Stimulated activated naive CD8-positive, alpha-beta T cell treated with anti-CD3 and anti-CD28 coated beads, Interleukin-15, Interleukin-2, amounts not matched to agents 100 ng/mL and 50 ng/mL, for 24 hours (primary cell): ENCODE measurements at regions not wholly inside any gene's neighbourhood (a gene's known extent, or its start where the extent isn't known, plus 50 kb on each side); places are given as distances from the start of the nearest gene placed in this dataset.

ENCODE experiments used
- H3K27ac Mint-ChIP-seq: one replicate; pipeline ENCODE4 v1.8.0; 2021; ENCODE audit warnings: mild to moderate bottlenecking, mixed read lengths
- H3K27me3 Mint-ChIP-seq: one replicate; pipeline ENCODE4 v1.8.0; 2021; ENCODE audit warnings: mixed read lengths
- H3K36me3 Mint-ChIP-seq: one replicate; pipeline ENCODE4 v1.8.0; 2021; ENCODE audit warnings: low read depth, mixed read lengths
- H3K4me1 Mint-ChIP-seq: one replicate; pipeline ENCODE4 v1.8.0; 2021; ENCODE audit warnings: low read depth, mixed read lengths
- H3K4me3 Mint-ChIP-seq: one replicate; pipeline ENCODE4 v1.8.0; 2021; ENCODE audit warnings: mild to moderate bottlenecking, mixed read lengths
- H3K9me3 Mint-ChIP-seq: one replicate; pipeline ENCODE4 v1.8.0; 2021; ENCODE audit warnings: mixed read lengths

DNA sequence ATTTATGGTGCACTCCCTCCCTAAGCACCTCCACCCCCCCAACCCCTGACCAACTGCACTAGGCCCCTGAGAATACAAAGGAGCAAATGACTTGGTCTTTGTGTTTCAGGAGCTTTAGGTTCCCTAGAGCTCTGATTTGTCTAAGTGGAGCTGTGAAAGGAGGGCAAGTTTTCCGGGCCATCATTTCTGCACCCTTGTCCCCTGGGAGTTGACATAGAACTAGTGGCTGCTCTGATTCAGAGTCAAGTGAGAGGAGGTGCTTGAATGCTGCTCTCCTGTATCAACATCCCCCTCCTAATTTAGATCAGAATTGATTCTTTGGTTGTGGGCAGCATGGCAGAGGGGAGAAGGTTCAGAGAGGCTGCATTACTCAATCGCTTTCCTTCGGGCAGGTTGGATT lies 391.6 kb downstream of the KCNRG start:
- H3K36me3 Mint-ChIP-seq, result no peaks in the 10 kb centered on the region
- H3K4me1 Mint-ChIP-seq, result peaks cover 13% of the 10 kb centered on the region
- H3K27me3 Mint-ChIP-seq, result peaks cover 5% of the 10 kb centered on the region
- H3K4me3 Mint-ChIP-seq, result no peak overlapping the region
- H3K9me3 Mint-ChIP-seq, result no peaks in the 10 kb centered on the region
- no peak overlapping the region for H3K27ac Mint-ChIP-seq

DNA sequence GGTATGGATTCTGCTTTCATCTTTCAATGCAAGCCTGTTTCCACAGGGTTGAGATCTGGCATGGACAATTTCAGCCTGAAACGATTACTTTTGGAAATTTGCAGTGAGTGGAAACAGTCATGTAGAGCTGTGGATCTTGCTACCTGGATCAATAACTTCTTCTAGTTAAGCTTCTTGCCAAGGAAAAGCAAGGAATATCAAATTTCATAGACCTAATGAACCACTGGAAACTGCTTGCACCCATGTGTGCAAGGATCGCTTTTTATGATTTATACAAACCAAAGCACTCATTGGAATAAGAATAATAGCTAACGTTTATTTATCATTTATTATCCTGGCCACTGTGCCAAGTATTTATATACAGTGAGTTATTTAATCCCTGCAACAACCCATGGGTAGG lies 392.8 kb downstream of the KCNRG start:
- Mint-ChIP-seq H3K27ac (no peak overlapping the region), H3K4me3 (no peak overlapping the region), H3K27me3 (peaks cover 5% of the 10 kb centered on the region), H3K36me3 (no peaks in the 10 kb centered on the region), H3K4me1 (peaks cover 13% of the 10 kb centered on the region), H3K9me3 (no peaks in the 10 kb centered on the region)

DNA sequence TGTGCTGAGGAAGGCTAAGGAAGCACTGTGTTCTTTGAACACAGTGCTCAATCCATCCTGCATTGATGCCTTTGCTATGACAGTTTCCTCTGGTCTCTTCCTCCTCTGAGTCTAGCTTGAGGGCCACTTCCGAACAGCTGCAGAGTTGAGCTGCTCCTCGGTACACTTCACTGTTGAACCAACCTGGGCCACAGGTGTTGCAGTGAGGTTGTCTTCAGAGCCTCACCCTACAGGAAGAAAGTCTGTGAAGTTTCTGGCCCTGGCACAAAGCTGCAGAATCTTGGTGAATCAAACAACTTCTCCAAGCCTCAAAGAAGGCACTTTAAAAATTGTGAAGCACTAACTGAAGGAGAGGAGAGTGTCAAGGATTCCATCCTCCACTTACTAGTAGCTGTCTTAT lies 394.0 kb downstream of the KCNRG start:
- Mint-ChIP-seq H3K27me3 (peaks cover 9% of the 10 kb centered on the region), H3K36me3 (no peaks in the 10 kb centered on the region), H3K4me3 (no peak overlapping the region)

DNA sequence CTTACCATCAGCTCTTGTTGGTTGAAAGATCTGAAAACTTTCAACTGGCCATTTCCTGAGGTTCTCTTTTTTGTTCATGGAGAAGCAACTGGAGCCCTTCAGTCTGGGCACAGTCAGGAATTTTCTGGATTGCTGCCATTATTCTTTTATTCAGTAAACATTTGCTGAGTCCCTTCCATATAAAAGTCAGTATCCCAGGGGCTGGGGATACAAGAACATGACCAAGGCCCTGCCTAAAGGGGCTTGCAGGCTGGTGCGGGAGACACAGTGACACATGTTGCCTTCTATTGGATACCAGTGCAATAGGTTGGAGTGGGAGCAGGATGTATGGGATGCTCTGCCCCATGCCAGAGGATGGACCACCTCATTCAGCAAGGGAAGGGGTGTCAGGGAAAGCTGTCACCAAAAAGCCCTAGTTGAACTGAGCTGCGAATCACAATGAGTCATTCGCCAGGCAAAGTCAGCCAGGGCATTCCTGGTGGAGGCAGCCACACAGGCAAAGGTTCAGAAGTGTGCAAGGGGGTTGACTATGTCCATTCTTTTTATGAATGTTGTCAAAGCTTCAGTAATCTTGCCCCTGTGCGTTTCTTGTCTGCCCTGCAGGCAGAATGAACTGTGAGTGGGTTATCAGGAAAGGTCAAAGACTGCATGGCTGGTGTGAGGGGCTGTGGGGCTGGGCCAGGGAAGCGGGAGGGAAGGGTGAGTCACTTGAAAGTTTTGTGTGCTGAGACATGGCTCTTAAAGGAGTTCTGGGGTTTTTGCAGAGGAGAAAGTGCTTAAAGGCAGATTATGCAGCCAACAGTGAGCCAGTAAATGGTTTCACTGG lies 395.9 kb downstream of the KCNRG start:
- Mint-ChIP-seq H3K27me3 (peaks cover 13% of the 10 kb centered on the region), H3K4me3 (no peak overlapping the region), H3K9me3 (peaks cover 12% of the 10 kb centered on the region)

More for the DNA sequence above, 394.0 kb downstream of the KCNRG start:
- H3K9me3 Mint-ChIP-seq, result no peaks in the 10 kb centered on the region
- H3K4me1 Mint-ChIP-seq, result peaks cover 13% of the 10 kb centered on the region
- no peak overlapping the region for H3K27ac Mint-ChIP-seq

DNA sequence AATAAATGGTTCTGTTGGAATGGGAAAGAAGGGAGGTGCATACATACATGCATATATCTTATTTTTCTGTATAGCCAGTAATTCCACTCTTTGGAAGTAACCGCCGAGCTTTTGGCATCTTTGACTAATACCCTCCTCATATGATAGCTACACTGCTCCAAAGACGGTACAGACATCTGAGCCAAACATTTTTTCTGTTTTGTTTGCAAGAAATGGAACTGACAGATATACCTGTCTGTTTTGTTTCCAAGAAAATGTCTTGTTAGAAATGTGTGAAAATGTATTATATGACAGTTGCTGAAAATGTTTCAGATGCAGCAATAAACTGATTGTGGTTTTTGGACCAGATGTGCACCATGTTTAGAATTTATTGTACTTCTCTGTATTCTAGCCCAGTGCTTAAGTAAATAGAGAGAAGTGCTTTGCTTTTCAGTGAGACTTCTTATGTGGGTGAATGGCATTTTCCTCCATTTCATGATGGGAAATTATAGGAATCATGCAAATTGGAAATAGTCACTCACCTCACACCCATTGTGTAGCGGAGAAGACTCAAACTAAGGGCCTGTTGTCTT lies 396.9 kb downstream of the KCNRG start:
- H3K27ac Mint-ChIP-seq, result no peak overlapping the region
- peaks cover 13% of the 10 kb centered on the region for H3K4me1 Mint-ChIP-seq
- H3K9me3 Mint-ChIP-seq, result peaks cover 12% of the 10 kb centered on the region
- peaks cover 13% of the 10 kb centered on the region for H3K27me3 Mint-ChIP-seq
- H3K4me3 Mint-ChIP-seq, result no peak overlapping the region
- H3K36me3 Mint-ChIP-seq, result peaks cover 9% of the 10 kb centered on the region

More for the DNA sequence above, 395.9 kb downstream of the KCNRG start:
- Mint-ChIP-seq H3K36me3 (peaks cover 9% of the 10 kb centered on the region), H3K4me1 (peaks cover 13% of the 10 kb centered on the region), H3K27ac (no peak overlapping the region)

DNA sequence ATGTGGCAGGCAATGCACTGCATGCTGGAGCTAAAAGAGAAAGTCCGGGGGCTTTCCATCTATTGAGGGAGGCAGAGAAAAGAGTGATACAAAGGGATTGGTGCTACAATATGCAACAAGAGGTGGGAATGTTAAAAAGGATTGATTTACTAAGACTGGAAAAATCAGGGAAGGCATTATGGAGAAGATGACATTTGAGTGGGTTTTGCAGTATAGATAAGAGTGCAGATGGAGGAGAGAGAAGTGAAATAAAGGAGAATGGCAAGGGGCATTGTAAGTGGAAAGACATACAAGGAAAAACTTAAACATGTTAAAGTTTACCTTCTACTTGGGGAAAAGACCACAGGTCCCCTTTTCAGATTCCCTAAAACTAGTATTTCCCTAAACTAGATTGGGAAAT lies 399.4 kb downstream of the KCNRG start:
- peaks cover 12% of the 10 kb centered on the region for H3K9me3 Mint-ChIP-seq
- H3K36me3 Mint-ChIP-seq, result peaks cover 9% of the 10 kb centered on the region
- peaks cover 8% of the 10 kb centered on the region for H3K27me3 Mint-ChIP-seq
- H3K4me3 Mint-ChIP-seq, result no peak overlapping the region
- no peak overlapping the region for H3K27ac Mint-ChIP-seq
- peaks cover 10% of the 10 kb centered on the region for H3K4me1 Mint-ChIP-seq

DNA sequence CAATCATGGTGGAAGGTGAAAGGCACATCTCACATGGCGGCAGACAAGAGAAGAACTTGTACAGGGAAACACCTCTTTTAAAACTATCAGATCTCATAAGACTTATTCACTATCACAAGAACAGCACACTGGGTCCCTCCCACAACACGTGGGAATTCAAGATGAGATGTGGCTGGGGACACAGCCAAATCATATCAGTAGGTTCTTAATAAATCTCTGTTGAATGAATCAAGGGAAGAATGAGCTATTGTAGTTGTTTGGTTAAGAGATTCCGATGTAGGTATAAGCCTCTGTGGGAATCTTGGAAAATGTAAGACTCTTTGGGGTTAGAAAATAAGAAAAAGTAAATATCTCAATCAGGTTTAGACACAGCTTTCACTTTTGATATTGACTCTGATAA lies 400.2 kb downstream of the KCNRG start:
- Mint-ChIP-seq H3K4me1 (peaks cover 10% of the 10 kb centered on the region), H3K4me3 (no peak overlapping the region), H3K27ac (no peak overlapping the region), H3K36me3 (peaks cover 9% of the 10 kb centered on the region), H3K9me3 (peaks cover 12% of the 10 kb centered on the region), H3K27me3 (peaks cover 8% of the 10 kb centered on the region)

DNA sequence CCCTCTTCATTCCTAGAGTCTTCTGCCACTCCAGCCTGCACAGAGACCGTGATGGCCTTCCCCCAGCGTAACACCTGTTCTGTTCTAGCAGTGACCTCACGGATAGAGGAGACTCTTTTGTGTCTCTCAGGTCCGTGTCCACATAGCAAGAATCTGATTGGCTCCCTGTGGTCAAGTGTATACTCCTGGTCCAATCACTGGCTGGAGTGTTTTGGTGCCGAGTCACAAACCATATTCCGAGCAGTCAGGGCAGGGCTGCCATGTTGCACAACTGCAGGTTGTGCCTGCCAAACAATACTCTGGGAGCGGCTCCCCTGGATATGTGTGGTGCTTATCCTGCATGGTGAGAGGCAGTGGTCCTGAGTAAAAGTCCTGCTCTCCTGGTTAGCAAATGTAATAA lies 402.4 kb downstream of the KCNRG start:
- peaks cover 12% of the 10 kb centered on the region for H3K9me3 Mint-ChIP-seq

DNA sequence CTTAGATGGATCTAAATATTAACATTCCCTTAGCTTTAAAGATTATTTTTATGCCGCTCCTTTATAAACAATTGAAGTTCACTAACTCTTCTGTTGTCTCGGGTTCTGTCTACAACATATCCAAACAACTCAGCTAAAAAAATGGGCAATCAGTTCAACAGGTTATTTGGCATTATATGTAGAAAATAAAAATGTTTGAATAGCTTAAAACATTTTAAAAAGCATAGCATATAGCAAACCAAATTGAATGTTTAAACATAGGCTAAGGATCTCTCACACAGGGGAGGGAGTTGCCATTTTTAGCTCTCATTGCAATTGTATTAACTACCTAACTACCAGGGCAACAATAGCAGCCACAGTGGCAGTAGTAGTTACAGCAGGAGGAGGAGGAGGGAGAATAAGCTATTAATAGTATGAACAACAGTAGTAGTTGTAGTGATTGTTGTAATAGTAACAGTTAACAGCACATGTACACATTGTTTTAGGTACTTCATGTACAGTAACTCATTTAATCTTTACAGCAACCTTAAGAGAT lies 404.2 kb downstream of the KCNRG start:
- Mint-ChIP-seq H3K4me3 (no peak overlapping the region), H3K27me3 (peaks cover 3% of the 10 kb centered on the region), H3K36me3 (peaks cover 8% of the 10 kb centered on the region), H3K4me1 (peaks cover 27% of the 10 kb centered on the region), H3K27ac (no peak overlapping the region), H3K9me3 (peaks cover 11% of the 10 kb centered on the region)

More for the DNA sequence above, 402.4 kb downstream of the KCNRG start:
- Mint-ChIP-seq H3K27me3 (peaks cover 8% of the 10 kb centered on the region), H3K4me3 (no peak overlapping the region), H3K27ac (no peak overlapping the region), H3K4me1 (peaks cover 18% of the 10 kb centered on the region), H3K36me3 (peaks cover 9% of the 10 kb centered on the region)

DNA sequence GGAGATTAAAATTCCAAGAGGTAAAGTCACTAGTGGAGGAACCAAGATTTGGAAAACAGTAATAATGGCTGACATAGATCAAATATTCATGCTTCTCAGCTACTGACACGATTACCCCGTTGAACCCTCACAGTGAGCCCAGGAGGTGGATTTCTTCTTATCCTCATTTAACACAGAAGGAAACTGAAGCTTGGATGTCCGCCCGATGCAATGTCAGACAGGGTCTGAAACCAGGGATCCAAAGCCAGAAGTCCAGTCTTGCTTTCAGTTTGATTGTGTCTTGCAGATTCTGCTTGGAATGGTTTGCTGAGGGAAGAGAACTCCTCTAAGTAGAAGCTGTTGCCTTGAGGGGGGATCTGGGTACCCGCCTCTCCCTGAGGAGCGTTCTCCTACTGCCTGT lies 404.7 kb downstream of the KCNRG start:
- H3K27ac Mint-ChIP-seq, result no peak overlapping the region
- peaks cover 4% of the 10 kb centered on the region for H3K36me3 Mint-ChIP-seq
- H3K27me3 Mint-ChIP-seq, result no peaks in the 10 kb centered on the region
- no peak overlapping the region for H3K4me3 Mint-ChIP-seq
- peaks cover 27% of the 10 kb centered on the region for H3K4me1 Mint-ChIP-seq
- peaks cover 7% of the 10 kb centered on the region for H3K9me3 Mint-ChIP-seq

DNA sequence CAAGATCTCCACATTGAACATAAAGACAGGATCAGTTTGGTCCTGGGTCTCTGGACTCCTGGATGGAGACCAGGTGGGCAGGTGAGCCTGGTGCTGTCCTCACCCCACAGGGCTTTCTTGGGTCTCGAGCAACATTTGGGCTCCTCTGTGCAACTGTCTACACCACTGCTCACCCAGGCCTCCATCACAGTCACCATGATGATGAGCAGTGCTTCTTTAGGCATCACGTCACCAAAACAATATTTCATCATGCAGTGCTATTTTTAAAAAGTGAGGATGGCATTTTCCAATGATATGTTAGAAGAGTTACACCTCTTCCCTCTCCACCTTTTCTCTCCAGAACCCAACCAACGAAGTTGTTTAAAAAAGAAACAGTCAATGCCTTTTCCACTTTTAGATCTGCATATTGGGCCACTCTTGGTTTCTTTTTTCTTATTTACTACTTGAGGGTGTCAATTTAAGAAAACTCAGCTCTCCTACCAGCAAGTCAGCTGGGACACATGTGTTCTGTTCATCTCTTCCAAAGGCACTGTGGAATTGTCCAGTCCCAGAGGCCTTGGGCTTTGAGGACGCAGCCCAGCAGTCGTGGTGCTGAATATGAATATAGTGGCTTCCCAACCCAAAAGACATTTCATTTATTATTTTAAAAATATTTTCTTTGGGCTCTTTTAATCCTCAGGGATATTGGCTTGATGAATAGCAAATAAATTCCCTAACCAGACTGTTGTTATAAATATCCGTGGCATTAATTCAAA lies 405.7 kb downstream of the KCNRG start:
- H3K4me1 Mint-ChIP-seq, result peaks cover 33% of the 10 kb centered on the region
- H3K36me3 Mint-ChIP-seq, result no peaks in the 10 kb centered on the region
- no peak overlapping the region for H3K27ac Mint-ChIP-seq
- H3K4me3 Mint-ChIP-seq, result no peak overlapping the region
- no peaks in the 10 kb centered on the region for H3K27me3 Mint-ChIP-seq
- no peaks in the 10 kb centered on the region for H3K9me3 Mint-ChIP-seq

DNA sequence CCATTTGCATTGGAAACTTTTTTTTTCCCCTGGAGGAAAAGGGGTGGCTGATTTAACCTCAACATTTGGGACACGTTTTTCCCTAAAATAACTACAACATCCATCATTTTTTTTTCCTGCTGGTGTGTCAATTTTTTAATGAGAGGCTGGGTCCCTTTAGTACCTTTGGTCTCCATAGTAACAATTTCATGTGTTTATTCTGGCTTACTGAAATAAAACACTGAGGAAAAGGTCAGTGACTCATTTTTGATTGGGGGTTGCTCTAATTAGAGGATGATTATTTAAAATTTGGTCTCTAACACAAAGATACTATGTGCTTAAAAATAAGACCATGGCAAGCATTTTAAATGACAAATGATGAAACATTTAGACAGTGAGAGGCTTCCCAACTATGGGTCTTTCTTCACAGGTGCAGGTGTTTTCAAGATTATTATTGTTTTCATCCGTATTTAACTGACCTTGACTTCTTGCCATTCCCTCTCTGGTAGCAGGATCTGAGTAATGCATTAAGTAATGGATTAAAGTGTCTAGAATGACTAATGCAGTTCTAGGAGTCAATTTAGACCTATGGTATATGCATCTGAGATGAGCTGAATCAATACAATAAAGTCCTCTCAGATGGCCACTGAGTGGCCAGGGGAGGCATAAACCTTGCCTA lies 406.4 kb downstream of the KCNRG start:
- Mint-ChIP-seq H3K27me3 (no peaks in the 10 kb centered on the region), H3K4me1 (peaks cover 36% of the 10 kb centered on the region), H3K27ac (no peak overlapping the region), H3K9me3 (no peaks in the 10 kb centered on the region), H3K4me3 (no peak overlapping the region), H3K36me3 (no peaks in the 10 kb centered on the region)

DNA sequence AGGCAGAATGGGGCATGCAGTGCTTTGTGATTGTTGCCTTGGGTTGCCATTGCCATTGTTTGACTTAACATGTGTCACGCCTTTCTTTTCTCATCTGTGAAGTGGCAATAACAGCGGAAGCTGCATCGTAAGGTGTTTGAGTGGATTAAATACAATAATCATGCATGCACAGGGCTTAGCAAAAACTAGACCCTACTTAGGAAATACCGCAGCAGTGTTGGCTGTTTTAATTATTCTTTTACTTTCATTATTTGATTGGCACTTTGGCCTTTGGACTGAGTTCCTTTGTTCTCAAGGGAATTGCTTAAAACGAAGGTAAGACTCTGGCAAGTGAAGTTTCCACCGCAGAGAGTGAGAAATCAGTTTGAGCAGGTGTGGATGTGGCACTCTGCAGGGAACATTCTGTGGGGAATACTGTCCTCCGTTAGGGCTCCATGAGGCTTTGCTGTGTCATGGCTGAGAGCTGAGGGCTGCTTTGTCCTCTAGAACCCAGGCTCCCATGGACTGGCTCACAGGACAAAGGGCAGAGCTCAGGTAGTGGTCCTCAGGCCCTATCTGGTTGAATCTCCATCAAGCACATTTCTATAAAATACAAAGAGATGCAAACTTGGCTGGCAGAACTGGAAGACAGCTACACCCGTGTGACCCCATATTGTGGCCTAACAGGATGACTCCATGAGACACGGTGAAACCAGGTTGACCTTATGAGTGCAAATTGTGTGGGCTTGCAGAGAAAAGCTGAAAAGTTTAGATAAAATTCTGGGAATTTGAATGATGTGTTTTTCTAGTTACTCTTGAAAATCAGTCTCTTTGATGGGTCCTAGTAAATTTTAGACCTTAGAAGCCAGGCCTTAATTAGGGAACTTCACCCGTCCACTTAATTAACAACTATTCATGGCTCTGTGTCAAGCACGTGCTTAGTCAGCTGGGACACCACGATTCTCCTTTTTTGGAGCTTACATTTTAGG lies 407.2 kb downstream of the KCNRG start:
- Mint-ChIP-seq H3K9me3 (no peaks in the 10 kb centered on the region), H3K36me3 (no peaks in the 10 kb centered on the region), H3K4me3 (no peak overlapping the region), H3K4me1 (peaks cover 45% of the 10 kb centered on the region), H3K27me3 (no peaks in the 10 kb centered on the region), H3K27ac (peak overlapping the region; percentile 58)

DNA sequence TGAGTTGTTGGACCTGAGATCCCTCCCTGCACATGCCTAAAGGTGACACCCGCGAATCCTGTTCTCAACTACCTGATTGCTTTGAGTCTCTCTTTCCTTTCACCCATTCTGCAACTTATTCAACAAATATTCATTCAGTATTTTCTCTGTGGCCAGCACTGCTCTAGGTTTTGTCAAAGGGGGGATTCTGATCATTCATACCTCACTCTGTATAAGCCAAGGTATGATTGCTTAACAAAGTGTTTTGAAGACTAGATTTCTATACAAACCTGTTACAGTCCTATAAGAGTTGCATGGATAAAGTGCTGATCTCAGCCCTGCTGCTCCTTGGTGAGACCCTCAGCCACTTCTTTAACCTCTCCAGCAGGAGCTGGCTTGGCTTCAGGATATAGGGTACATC lies 409.7 kb downstream of the KCNRG start:
- Mint-ChIP-seq H3K36me3 (no peaks in the 10 kb centered on the region), H3K4me3 (no peak overlapping the region), H3K27ac (no peak overlapping the region), H3K27me3 (no peaks in the 10 kb centered on the region), H3K9me3 (peaks cover 4% of the 10 kb centered on the region), H3K4me1 (peaks cover 68% of the 10 kb centered on the region)
